K562 (cell line): ENCODE measurements at regions not wholly inside any gene's neighbourhood (a gene's known extent, or its start where the extent isn't known, plus 50 kb on each side); places are given as distances from the start of the nearest gene placed in this dataset.

ENCODE experiments used
- ATAC-seq: fragments of 200-7000 bp; cut with Tn5 transposase; 3 replicates; pipeline ENCODE4 v1.9.1; 2020; ENCODE audit warnings: moderate library complexity
- BruUV-seq: library from RNA; stranded (reverse); fragments of 400-500 nt; replicated peaks from 2 replicates; lab custom pipeline; 2021; lab: Mats Ljungman, UMichigan
- CTCF ChIA-PET: fragments of 300-600 bp; formaldehyde crosslinking; extraction: SDS; loops from one replicate; lab custom pipeline; 2021; ENCODE audit warnings: low intra/inter-chr PET ratio; lab: Yijun Ruan, JAX
- POLR2A ChIA-PET: fragments of 300-600, 350-650 bp; sonication (Branson Sonifier 250); formaldehyde crosslinking; extraction: SDS; loops from one replicate; lab custom pipeline; 2021; ENCODE audit warnings: antibody characterized with exemption, inconsistent platforms; lab: Yijun Ruan, JAX
- DNase-seq, 4 experiments: peaks; one replicate each; pipeline versions ENCODE4 v3.0.0 to v3.0.0-alpha.2; 2011 to 2018; ENCODE audit warnings: low spot score in 3 of 4, mixed read lengths in 3 of 4; ENCODE audit errors: extremely low read depth in 1 of 4
- FAIRE-seq: peaks from 2 replicates; lab custom pipeline; 2011; peaks lifted over from hg19 to GRCh38; lab: Jason Lieb, UNC
- H2AFZ ChIP-seq: 2 replicates; pipeline ENCODE4 v1.6.0; 2011; ENCODE audit warnings: low read depth, low read length, control low read depth, inconsistent platforms
- H3K27ac ChIP-seq: fragments of 200-600 bp; 3 replicates; pipeline ENCODE4 v1.8.0; 2011; ENCODE audit warnings: low read depth, mild to moderate bottlenecking, control low read depth, inconsistent platforms, low read length, moderate library complexity, mixed read lengths; ENCODE audit errors: extremely low read depth
- H3K27me3 ChIP-seq, 2 experiments: fragments of 300-600 bp in 1 of 2; 2 replicates in 1 of 2; 3 replicates in 1 of 2; pipeline versions ENCODE4 v1.6.0 to v1.8.0; 2011; ENCODE audit warnings: inconsistent platforms in 2 of 2, low read length in 2 of 2, mild to moderate bottlenecking in 1 of 2, mixed read lengths in 1 of 2, moderate library complexity in 1 of 2; ENCODE audit not compliant: control insufficient read depth in 2 of 2, insufficient read depth in 2 of 2
- H3K36me3 ChIP-seq: fragments of 300-600 bp; 3 replicates; pipeline ENCODE4 v1.8.0; 2011; ENCODE audit warnings: mild to moderate bottlenecking, low read length, inconsistent platforms; ENCODE audit not compliant: control insufficient read depth, insufficient read depth
- H3K4me1 ChIP-seq, 2 experiments: fragments of 200-600 bp in 1 of 2; replicated peaks in 1 of 2; 2 replicates in 1 of 2; 3 replicates in 1 of 2; pipeline versions ENCODE4 v1.5.1 to v1.8.0; 2011; ENCODE audit warnings: inconsistent platforms in 2 of 2, low read length in 2 of 2, mild to moderate bottlenecking in 1 of 2, mixed read lengths in 1 of 2, moderate library complexity in 1 of 2; ENCODE audit not compliant: control insufficient read depth in 2 of 2, insufficient read depth in 2 of 2
- H3K4me2 ChIP-seq: 2 replicates; pipeline ENCODE4 v1.6.1; 2011; ENCODE audit warnings: low read length, control low read depth, inconsistent platforms, mixed read lengths; ENCODE audit not compliant: insufficient read depth
- H3K4me3 ChIP-seq: fragments of 200-600 bp; sonication (generic), shearing (Covaris generic); 2 replicates; pipeline ENCODE4 v1.5.1; 2016; ENCODE audit warnings: control low read depth, inconsistent platforms
- H3K79me2 ChIP-seq: fragments of 200-600 bp; 3 replicates; pipeline ENCODE4 v1.8.0; 2011; ENCODE audit warnings: low read length, inconsistent platforms; ENCODE audit not compliant: control insufficient read depth, insufficient read depth
- H3K9ac ChIP-seq, 2 experiments: 2 replicates each; pipeline versions ENCODE4 v1.6.0 to v1.6.1; 2011; ENCODE audit warnings: low read depth in 2 of 2, low read length in 2 of 2, control low read depth in 1 of 2, inconsistent platforms in 1 of 2, mild to moderate bottlenecking in 1 of 2, mixed read lengths in 1 of 2; ENCODE audit not compliant: insufficient read depth in 1 of 2
- H3K9me1 ChIP-seq: one replicate; pipeline ENCODE4 v1.6.0; 2011; ENCODE audit warnings: inconsistent platforms, mild to moderate bottlenecking, low read length, moderate library complexity; ENCODE audit not compliant: control insufficient read depth, insufficient read depth
- H3K9me3 ChIP-seq: replicated peaks from 2 replicates; pipeline ENCODE4 v1.5.1; 2011; ENCODE audit warnings: low read depth, low read length, inconsistent platforms; ENCODE audit not compliant: control insufficient read depth, insufficient read depth
- H4K20me1 ChIP-seq: replicated peaks from 2 replicates; pipeline ENCODE4 v1.6.1; 2011; ENCODE audit warnings: low read length, inconsistent platforms, mixed read lengths; ENCODE audit not compliant: control insufficient read depth, insufficient read depth
- EHMT2 ChIP-seq: fragments of 450-650 bp; IDR thresholded peaks from 2 replicates; pipeline ENCODE4 v1.6.1; 2018; ENCODE audit warnings: antibody characterized with exemption
- FUS ChIP-seq: fragments of 200-400 bp; formaldehyde crosslinking; optimal IDR thresholded peaks from 2 replicates; pipeline ENCODE3; 2017; ENCODE audit warnings: low read depth, low read length
- HMGN3 ChIP-seq: IDR thresholded peaks from 2 replicates; pipeline ENCODE4 v1.6.1; 2011; ENCODE audit warnings: borderline replicate concordance, low read depth, mild to moderate bottlenecking, mixed read lengths, low read length; ENCODE audit not compliant: insufficient read length; ENCODE audit errors: extremely low read depth
- RCOR1 ChIP-seq, 2 experiments: IDR thresholded peaks; 2 replicates each; pipeline ENCODE4 v1.6.1; 2012; ENCODE audit warnings: low read depth in 2 of 2, low read length in 2 of 2, borderline replicate concordance in 1 of 2, improper control_type of control experiment in 1 of 2
- SIRT6 ChIP-seq: IDR thresholded peaks from one replicate; pipeline ENCODE4 v1.6.1; 2012; ENCODE audit warnings: low read depth, mild to moderate bottlenecking, control low read depth, inconsistent platforms, low read length, moderate library complexity
- TRIM24 ChIP-seq, 2 experiments: fragments of 450-650 bp; IDR thresholded peaks; 2 replicates each; pipeline ENCODE4 v1.6.1; 2016
- ZNF143 ChIP-seq: sonication (generic); formaldehyde crosslinking; IDR thresholded peaks from 2 replicates; pipeline ENCODE4 v1.9.0; 2022; ENCODE audit warnings: mild to moderate bottlenecking, missing genetic modification reagents
- ZNF3 ChIP-seq: fragments of 250-450 bp; sonication (Bioruptor Pico); IDR thresholded peaks from 2 replicates; pipeline ENCODE4 v1.5.0; 2021; ENCODE audit warnings: mild to moderate bottlenecking, moderate library complexity
- WGBS: fragments of 100-300 bp; shearing (Covaris generic); methylation state at CpG from one replicate; pipeline ENCODE4 v1.1.6; 2016; ENCODE audit warnings: low coverage, mixed read lengths; ENCODE audit not compliant: insufficient coverage; ENCODE audit errors: missing lambda C conversion rate; 5-methylcytosine and 5-hydroxymethylcytosine counted together
- in situ Hi-C: fragments of 300-500 bp; cut with MboI; formaldehyde crosslinking; loops from 4 replicates; pipeline ENCODE4 v1.15.0; 2018; ENCODE audit warnings: inconsistent platforms, mixed read lengths
- intact Hi-C: fragments of 100-400 bp; cut with micrococcal nuclease; formaldehyde crosslinking; loops from 2 replicates; pipeline ENCODE4 v1.14.2; 2022
- TF ChIP-seq, protein P1 (sequence below): fragments of 250-450 bp; sonication (Bioruptor Pico); IDR thresholded peaks from 2 replicates; pipeline ENCODE4 v1.8.0; 2021; ENCODE audit warnings: mild to moderate bottlenecking, moderate library complexity
- TF ChIP-seq, protein P2 (sequence below): fragments of 150-350 bp; IDR thresholded peaks from 2 replicates; pipeline ENCODE4 v1.6.1; 2014; ENCODE audit warnings: low read depth, mild to moderate bottlenecking, low read length, borderline replicate concordance
- TF ChIP-seq, protein P3 (sequence below): sonication (generic); formaldehyde crosslinking; IDR thresholded peaks from 2 replicates; pipeline ENCODE4 v1.9.0; 2022; ENCODE audit warnings: mild to moderate bottlenecking, missing genetic modification reagents
- TF ChIP-seq, protein P4 (sequence below): sonication (generic); formaldehyde crosslinking; IDR thresholded peaks from 2 replicates; pipeline ENCODE4 v1.8.1; 2023; ENCODE audit warnings: mild to moderate bottlenecking, missing genetic modification reagents, moderate library complexity

DNA sequence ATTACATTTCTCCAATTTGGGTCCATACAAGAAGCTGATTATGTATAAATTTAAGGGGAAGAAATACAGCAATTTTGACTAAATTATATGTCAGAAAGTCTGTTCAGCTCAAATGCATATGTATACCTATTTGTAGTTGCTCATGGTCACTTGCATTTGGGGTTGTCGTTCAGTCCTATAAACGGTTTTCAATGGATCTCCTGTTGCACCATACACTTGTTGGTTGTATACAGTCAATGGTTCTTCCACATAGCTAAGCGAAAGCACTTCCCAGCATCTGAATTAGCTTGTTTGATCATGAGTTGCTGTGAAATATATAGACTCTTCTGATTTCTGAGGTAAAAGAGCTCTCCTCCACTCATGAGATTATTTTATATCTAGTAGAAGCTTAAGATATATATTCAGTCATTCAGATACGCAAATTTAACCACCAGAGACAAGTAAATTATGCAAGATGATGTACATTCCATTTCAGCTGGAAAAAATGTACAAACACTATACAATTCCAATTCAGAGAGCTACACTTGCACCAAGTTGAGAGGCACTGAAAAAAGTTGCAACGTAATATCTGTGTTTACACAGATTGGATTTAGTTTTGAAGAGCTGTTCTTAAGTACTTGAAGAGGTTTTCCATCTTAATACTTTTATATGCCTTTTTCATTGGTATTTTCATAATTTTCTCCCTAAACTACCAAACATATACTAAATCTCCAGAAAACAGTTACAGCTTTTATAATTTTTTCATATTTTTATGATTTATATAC is 64.4 kb upstream of the POU5F2 start (continued):
- TF ChIP-seq ZNF143 (CRISPR knock-in tag) (no peak), RCOR1 (IDR thresholded peaks at IDR 0.05; ENCODE audit: borderline replicate concordance in 1 of 2, low read depth in 2 of 2, low read length in 2 of 2) (no peak), ZNF3 (CRISPR knock-in tag) (no peak)
- TF ChIP-seq, protein P1, sequence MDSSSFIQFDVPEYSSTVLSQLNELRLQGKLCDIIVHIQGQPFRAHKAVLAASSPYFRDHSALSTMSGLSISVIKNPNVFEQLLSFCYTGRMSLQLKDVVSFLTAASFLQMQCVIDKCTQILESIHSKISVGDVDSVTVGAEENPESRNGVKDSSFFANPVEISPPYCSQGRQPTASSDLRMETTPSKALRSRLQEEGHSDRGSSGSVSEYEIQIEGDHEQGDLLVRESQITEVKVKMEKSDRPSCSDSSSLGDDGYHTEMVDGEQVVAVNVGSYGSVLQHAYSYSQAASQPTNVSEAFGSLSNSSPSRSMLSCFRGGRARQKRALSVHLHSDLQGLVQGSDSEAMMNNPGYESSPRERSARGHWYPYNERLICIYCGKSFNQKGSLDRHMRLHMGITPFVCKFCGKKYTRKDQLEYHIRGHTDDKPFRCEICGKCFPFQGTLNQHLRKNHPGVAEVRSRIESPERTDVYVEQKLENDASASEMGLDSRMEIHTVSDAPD (CRISPR knock-in tag), result no peak
- TF ChIP-seq, all 486 proteins: peak for 0

DNA sequence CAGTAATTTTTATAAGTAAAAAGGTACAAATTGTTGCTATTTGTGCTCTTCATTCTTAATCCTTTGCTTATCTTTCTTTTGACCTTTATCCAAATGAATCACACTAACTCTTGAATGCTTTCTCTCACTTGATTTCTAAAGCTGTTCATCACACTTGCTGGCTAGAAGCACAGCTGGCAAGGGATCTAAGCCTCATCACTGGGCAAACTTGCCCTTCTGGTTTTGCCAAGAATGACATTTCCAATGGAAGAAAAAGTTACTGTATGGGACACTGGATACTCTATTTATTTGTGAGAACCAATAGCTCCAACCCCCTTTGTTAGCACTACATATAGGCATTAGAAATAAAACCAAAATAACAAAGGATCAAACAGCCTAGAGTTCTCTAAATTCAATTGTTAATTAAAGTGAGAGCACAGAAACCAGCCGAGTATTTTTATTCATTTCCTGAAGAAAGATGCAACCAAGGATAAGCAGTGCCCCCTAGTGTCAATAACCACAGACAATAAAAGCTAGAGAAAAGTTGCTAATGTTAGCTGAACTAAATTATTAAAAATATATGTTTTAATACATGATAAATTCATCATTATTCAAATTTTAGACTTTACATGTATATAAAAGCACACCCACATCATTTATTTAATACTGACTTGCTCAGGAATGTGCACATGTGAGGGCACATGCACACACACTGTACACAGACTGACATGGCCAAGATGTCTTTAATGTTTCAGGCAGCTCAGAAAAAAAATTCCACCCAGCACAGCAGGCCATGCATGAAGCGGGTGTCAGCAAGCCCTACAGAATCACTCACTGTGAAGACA is 59.8 kb upstream of the POU5F2 start:
- intact Hi-C loops, result no loop called here
- no peaks in the 10 kb centered on the region for H3K27me3 ChIP-seq
- no peak overlapping the region for H3K4me3 ChIP-seq
- H3K4me2 ChIP-seq, result no peak overlapping the region
- H2AFZ ChIP-seq, result no peak overlapping the region
- no peaks in the 10 kb centered on the region for H4K20me1 ChIP-seq
- ChIA-PET CTCF (no interaction called here), POLR2A (no interaction called here)
- no peak for ATAC-seq
- DNase-seq, result peak in 1 of 4 experiments; percentile 27
- H3K4me1 ChIP-seq, result no peaks in the 10 kb centered on the region
- no peaks in the 10 kb centered on the region for H3K36me3 ChIP-seq
- no peak for FAIRE-seq
- 0% methylated on average over 2 of the region's 2 CpGs for WGBS
- in situ Hi-C loops, result no loop called here
- H3K9me1 ChIP-seq, result no peaks in the 10 kb centered on the region
- no peaks in the 10 kb centered on the region for H3K9me3 ChIP-seq
- no peak overlapping the region for H3K27ac ChIP-seq
- no TSS peak for BruUV-seq
- H3K79me2 ChIP-seq, result no peaks in the 10 kb centered on the region
- no peak overlapping the region for H3K9ac ChIP-seq
- TF ChIP-seq HMGN3 (no peak), SIRT6 (no peak), FUS (no peak), EHMT2 (no peak), TRIM24 (IDR thresholded peaks at IDR 0.05) (no peak)
- TF ChIP-seq, protein P2, sequence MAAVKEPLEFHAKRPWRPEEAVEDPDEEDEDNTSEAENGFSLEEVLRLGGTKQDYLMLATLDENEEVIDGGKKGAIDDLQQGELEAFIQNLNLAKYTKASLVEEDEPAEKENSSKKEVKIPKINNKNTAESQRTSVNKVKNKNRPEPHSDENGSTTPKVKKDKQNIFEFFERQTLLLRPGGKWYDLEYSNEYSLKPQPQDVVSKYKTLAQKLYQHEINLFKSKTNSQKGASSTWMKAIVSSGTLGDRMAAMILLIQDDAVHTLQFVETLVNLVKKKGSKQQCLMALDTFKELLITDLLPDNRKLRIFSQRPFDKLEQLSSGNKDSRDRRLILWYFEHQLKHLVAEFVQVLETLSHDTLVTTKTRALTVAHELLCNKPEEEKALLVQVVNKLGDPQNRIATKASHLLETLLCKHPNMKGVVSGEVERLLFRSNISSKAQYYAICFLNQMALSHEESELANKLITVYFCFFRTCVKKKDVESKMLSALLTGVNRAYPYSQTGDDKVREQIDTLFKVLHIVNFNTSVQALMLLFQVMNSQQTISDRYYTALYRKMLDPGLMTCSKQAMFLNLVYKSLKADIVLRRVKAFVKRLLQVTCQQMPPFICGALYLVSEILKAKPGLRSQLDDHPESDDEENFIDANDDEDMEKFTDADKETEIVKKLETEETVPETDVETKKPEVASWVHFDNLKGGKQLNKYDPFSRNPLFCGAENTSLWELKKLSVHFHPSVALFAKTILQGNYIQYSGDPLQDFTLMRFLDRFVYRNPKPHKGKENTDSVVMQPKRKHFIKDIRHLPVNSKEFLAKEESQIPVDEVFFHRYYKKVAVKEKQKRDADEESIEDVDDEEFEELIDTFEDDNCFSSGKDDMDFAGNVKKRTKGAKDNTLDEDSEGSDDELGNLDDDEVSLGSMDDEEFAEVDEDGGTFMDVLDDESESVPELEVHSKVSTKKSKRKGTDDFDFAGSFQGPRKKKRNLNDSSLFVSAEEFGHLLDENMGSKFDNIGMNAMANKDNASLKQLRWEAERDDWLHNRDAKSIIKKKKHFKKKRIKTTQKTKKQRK, result no peak
- TF ChIP-seq, protein P3, sequence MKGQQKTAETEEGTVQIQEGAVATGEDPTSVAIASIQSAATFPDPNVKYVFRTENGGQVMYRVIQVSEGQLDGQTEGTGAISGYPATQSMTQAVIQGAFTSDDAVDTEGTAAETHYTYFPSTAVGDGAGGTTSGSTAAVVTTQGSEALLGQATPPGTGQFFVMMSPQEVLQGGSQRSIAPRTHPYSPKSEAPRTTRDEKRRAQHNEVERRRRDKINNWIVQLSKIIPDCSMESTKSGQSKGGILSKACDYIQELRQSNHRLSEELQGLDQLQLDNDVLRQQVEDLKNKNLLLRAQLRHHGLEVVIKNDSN (CRISPR knock-in tag), result no peak
- TF ChIP-seq, protein P4, sequence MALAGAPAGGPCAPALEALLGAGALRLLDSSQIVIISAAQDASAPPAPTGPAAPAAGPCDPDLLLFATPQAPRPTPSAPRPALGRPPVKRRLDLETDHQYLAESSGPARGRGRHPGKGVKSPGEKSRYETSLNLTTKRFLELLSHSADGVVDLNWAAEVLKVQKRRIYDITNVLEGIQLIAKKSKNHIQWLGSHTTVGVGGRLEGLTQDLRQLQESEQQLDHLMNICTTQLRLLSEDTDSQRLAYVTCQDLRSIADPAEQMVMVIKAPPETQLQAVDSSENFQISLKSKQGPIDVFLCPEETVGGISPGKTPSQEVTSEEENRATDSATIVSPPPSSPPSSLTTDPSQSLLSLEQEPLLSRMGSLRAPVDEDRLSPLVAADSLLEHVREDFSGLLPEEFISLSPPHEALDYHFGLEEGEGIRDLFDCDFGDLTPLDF (CRISPR knock-in tag), result no peak
